H9 (cell line): ENCODE measurements at regions not wholly inside any gene's neighbourhood (a gene's known extent, or its start where the extent isn't known, plus 50 kb on each side); places are given as distances from the start of the nearest gene placed in this dataset.

Experiments used
- DNase-seq: peaks from one replicate; pipeline ENCODE4 v3.0.0-alpha.2; 2017
- H2AFZ ChIP-seq: one replicate; pipeline ENCODE4 v1.6.1; 2013; ENCODE audit warnings: mild to moderate bottlenecking, low read length, control low read depth, moderate library complexity
- H2AK5ac ChIP-seq: 2 replicates; pipeline ENCODE4 v1.6.1; 2013; ENCODE audit warnings: low read length, control low read depth, mixed read lengths; ENCODE audit not compliant: insufficient read length
- H2BK120ac ChIP-seq: one replicate; pipeline ENCODE4 v1.6.1; 2013; ENCODE audit warnings: low read depth, mild to moderate bottlenecking, low read length, control low read depth, inconsistent platforms; ENCODE audit not compliant: poor library complexity, severe bottlenecking
- H2BK12ac ChIP-seq: 2 replicates; pipeline ENCODE4 v1.6.1; 2013; ENCODE audit warnings: low read length, control low read depth, mixed read lengths, low read depth; ENCODE audit not compliant: insufficient read length
- H2BK15ac ChIP-seq: 2 replicates; pipeline ENCODE4 v1.6.1; 2013; ENCODE audit warnings: low read depth, low read length, control low read depth
- H2BK20ac ChIP-seq: one replicate; pipeline ENCODE4 v1.6.1; 2013; ENCODE audit warnings: low read depth, mild to moderate bottlenecking, low read length, control low read depth, inconsistent platforms; ENCODE audit not compliant: poor library complexity, severe bottlenecking
- H2BK5ac ChIP-seq: 2 replicates; pipeline ENCODE4 v1.6.1; 2013; ENCODE audit warnings: low read length, control low read depth, mixed read lengths; ENCODE audit not compliant: insufficient read length
- H3K14ac ChIP-seq: 2 replicates; pipeline ENCODE4 v1.6.1; 2013; ENCODE audit warnings: low read length, control low read depth; ENCODE audit not compliant: insufficient read depth
- H3K18ac ChIP-seq: 2 replicates; pipeline ENCODE4 v1.6.1; 2013; ENCODE audit warnings: low read depth, mild to moderate bottlenecking, mixed read lengths, low read length, control low read depth; ENCODE audit not compliant: insufficient read length
- H3K23ac ChIP-seq: 2 replicates; pipeline ENCODE4 v1.6.1; 2013; ENCODE audit warnings: low read length, control low read depth, mixed read lengths, low read depth; ENCODE audit not compliant: insufficient read length
- H3K23me2 ChIP-seq: 2 replicates; pipeline ENCODE4 v1.6.1; 2013; ENCODE audit warnings: low read depth, mild to moderate bottlenecking, mixed read lengths, low read length, control low read depth; ENCODE audit not compliant: insufficient read length, poor library complexity, severe bottlenecking
- H3K27ac ChIP-seq: 2 replicates; pipeline ENCODE4 v1.5.1; 2013; ENCODE audit warnings: low read length, control low read depth, mixed read lengths, low read depth; ENCODE audit not compliant: insufficient read length
- H3K27me3 ChIP-seq: 2 replicates; pipeline ENCODE4 v1.6.1; 2013; ENCODE audit warnings: low read length, control low read depth, inconsistent platforms; ENCODE audit not compliant: insufficient read depth
- H3K4ac ChIP-seq: 2 replicates; pipeline ENCODE4 v1.6.1; 2013; ENCODE audit warnings: low read depth, mild to moderate bottlenecking, control low read depth, inconsistent platforms, low read length, moderate library complexity
- H3K4me1 ChIP-seq: 2 replicates; pipeline ENCODE4 v1.6.1; 2013; ENCODE audit warnings: low read length, control low read depth, inconsistent platforms; ENCODE audit not compliant: insufficient read depth
- H3K4me2 ChIP-seq: 2 replicates; pipeline ENCODE4 v1.6.1; 2013; ENCODE audit warnings: low read length, control low read depth, mixed read lengths; ENCODE audit not compliant: insufficient read length, insufficient read depth
- H3K56ac ChIP-seq: 2 replicates; pipeline ENCODE4 v1.6.1; 2013; ENCODE audit warnings: low read depth, mild to moderate bottlenecking, mixed read lengths, low read length, control low read depth; ENCODE audit not compliant: insufficient read length
- H3K79me1 ChIP-seq: 2 replicates; pipeline ENCODE4 v1.6.1; 2013; ENCODE audit warnings: low read depth, mild to moderate bottlenecking, moderate library complexity, low read length, control low read depth, inconsistent platforms; ENCODE audit not compliant: insufficient read depth, poor library complexity, severe bottlenecking
- H3K79me2 ChIP-seq: 2 replicates; pipeline ENCODE4 v1.6.1; 2013; ENCODE audit warnings: low read length, control low read depth, inconsistent platforms; ENCODE audit not compliant: insufficient read depth
- H3K9ac ChIP-seq: 2 replicates; pipeline ENCODE4 v1.6.1; 2013; ENCODE audit warnings: low read length, control low read depth, mixed read lengths; ENCODE audit not compliant: insufficient read length; ENCODE audit errors: extremely low read depth
- H3K9me3 ChIP-seq: one replicate; pipeline ENCODE4 v1.6.1; 2013; ENCODE audit warnings: low read depth, low read length, inconsistent platforms; ENCODE audit not compliant: control insufficient read depth
- H3T11ph ChIP-seq: one replicate; pipeline ENCODE4 v1.6.1; 2013; ENCODE audit warnings: mild to moderate bottlenecking, low read length, control low read depth, inconsistent platforms
- H4K20me1 ChIP-seq: one replicate; pipeline ENCODE4 v1.6.1; 2013; ENCODE audit not compliant: control insufficient read depth, insufficient read length, insufficient read depth
- H4K5ac ChIP-seq: 2 replicates; pipeline ENCODE4 v1.6.1; 2013; ENCODE audit warnings: low read depth, mild to moderate bottlenecking, mixed read lengths, low read length, control low read depth; ENCODE audit not compliant: insufficient read length
- H4K8ac ChIP-seq: replicated peaks from 2 replicates; pipeline ENCODE4 v1.6.1; 2013; ENCODE audit warnings: low read length, control low read depth, mixed read lengths, low read depth; ENCODE audit not compliant: insufficient read length
- H4K91ac ChIP-seq: 2 replicates; pipeline ENCODE4 v1.6.1; 2013; ENCODE audit warnings: low read depth, mild to moderate bottlenecking, moderate library complexity, mixed read lengths, low read length, control low read depth; ENCODE audit not compliant: insufficient read length
- H3K27ac Mint-ChIP-seq, 3 experiments: 2 replicates in 2 of 3; 3 replicates in 1 of 3; pipeline ENCODE4 v1.8.0; 2020 to 2021; ENCODE audit warnings: mixed read lengths in 3 of 3, mild to moderate bottlenecking in 1 of 3, moderate library complexity in 1 of 3
- H3K27me3 Mint-ChIP-seq: 2 replicates; pipeline ENCODE4 v1.8.0; 2021; ENCODE audit warnings: low read depth, mild to moderate bottlenecking, moderate library complexity, mixed read lengths
- H3K36me3 Mint-ChIP-seq, 3 experiments: 2 replicates in 2 of 3; 3 replicates in 1 of 3; pipeline ENCODE4 v1.8.0; 2020 to 2021; ENCODE audit warnings: low read depth in 3 of 3, mixed read lengths in 3 of 3; ENCODE audit not compliant: insufficient read depth in 1 of 3
- H3K4me1 Mint-ChIP-seq, 2 experiments: 2 replicates each; pipeline ENCODE4 v1.8.0; 2020; ENCODE audit warnings: mixed read lengths in 2 of 2
- H3K4me3 Mint-ChIP-seq, 2 experiments: 2 replicates in 1 of 2; 3 replicates in 1 of 2; pipeline ENCODE4 v1.8.0; 2020 to 2021; ENCODE audit warnings: mild to moderate bottlenecking in 2 of 2, mixed read lengths in 2 of 2, moderate library complexity in 1 of 2
- H3K9me3 Mint-ChIP-seq, 2 experiments: 2 replicates in 1 of 2; 3 replicates in 1 of 2; pipeline ENCODE4 v1.8.0; 2020; ENCODE audit warnings: mild to moderate bottlenecking in 2 of 2, mixed read lengths in 2 of 2, moderate library complexity in 1 of 2
- CTCF ChIP-seq: fragments of 200-600 bp; sonication (generic); conservative IDR thresholded peaks from 3 replicates; pipeline ENCODE4 v1.8.0; 2021; ENCODE audit warnings: antibody characterized with exemption, mild to moderate bottlenecking
- WGBS: extraction: QIAGEN DNeasy Blood & Tissue Kit; methylation state at CpG from one replicate; pipeline ENCODE4 v1.1.7; 2013; ENCODE audit warnings: missing lambda C conversion rate, low lambda C conversion rate, mixed read lengths; ENCODE audit not compliant: insufficient read length; ENCODE audit errors: extremely low coverage; 5-methylcytosine and 5-hydroxymethylcytosine counted together

GRCh38 chr14:105930572-105930971 lies 404.2 kb downstream of the TMEM121 start:
- Histone ChIP-seq H3K9ac (no peak overlapping the region), H3K4me2 (no peak overlapping the region), H3K23me2 (no peaks in the 10 kb centered on the region), H4K91ac (no peak overlapping the region), H2AFZ (no peak overlapping the region), H2BK120ac (no peak overlapping the region), H2BK15ac (no peak overlapping the region), H3K56ac (no peak overlapping the region), H3K14ac (no peak overlapping the region), H3K27ac (no peak overlapping the region), H3K4me1 (no peaks in the 10 kb centered on the region), H3K4ac (no peak overlapping the region), H2BK12ac (no peak overlapping the region), H4K8ac (no peak overlapping the region), H3K27me3 (no peaks in the 10 kb centered on the region), H3K18ac (no peak overlapping the region), H4K20me1 (no peaks in the 10 kb centered on the region), H2BK5ac (no peak overlapping the region), H3K9me3 (peaks cover 99% of the 10 kb centered on the region), H2AK5ac (no peak overlapping the region), H3K79me1 (no peaks in the 10 kb centered on the region), H3K23ac (no peak overlapping the region), H3T11ph (no peak overlapping the region), H2BK20ac (no peak overlapping the region), H4K5ac (no peak overlapping the region), H3K79me2 (no peaks in the 10 kb centered on the region)
- Mint-ChIP-seq H3K9me3 (peaks cover 86 to 96% of the 10 kb centered on the region in 2 experiments), H3K36me3 (peaks cover 0 to 10% (median 4%) of the 10 kb centered on the region in 3 experiments; a peak in 6 of 7 replicates), H3K4me1 (no peaks in the 10 kb centered on the region), H3K27ac (no peak overlapping the region), H3K27me3 (peaks cover 1% of the 10 kb centered on the region), H3K4me3 (no peak overlapping the region; a peak in 1 of 5 replicates)
- DNase-seq: no peak
- no CpG with 5 or more reads among the region's 5 CpGs for WGBS
- TF ChIP-seq CTCF: no peak
